ENCODE measurements at regions not wholly inside any gene's neighbourhood (a gene's known extent, or its start where the extent isn't known, plus 50 kb on each side); places are given as distances from the start of the nearest gene placed in this dataset.

DNA sequence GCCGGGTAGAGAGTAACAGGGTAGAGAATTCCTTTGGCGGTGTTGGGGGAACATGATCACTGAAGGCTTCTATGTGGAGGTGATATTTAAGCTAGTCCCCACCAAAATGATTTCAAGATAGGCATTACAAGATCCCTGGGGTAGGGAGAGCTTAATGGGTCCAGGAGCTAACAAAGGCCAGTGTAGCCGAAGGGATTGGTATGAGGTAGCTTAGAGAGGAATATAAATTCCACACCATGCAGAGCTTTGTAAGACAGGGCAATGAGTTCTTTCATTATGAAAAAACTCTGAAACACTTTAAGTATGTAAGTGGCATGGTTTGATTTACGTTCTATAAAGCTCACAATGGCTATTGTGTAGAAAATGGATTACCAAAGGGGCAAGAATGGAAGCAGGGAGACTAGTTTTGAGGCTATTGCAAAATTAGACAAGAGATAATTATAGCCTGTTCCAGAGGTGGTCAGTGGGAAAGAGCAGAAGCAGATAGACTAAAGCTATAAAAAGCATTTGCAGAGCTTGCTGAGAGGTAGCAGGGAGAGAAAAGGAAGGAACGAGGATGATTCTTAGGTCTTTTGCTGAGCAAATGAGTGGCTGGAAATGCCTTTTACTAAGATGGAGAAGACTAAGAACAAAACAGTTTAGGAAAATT, 119.7 kb upstream of the SLC25A13 start:
- Histone ChIP-seq H3K4me1 (ENCODE audit: control insufficient read depth, extremely low read depth, insufficient read depth, low read length) (no peaks in the 10 kb centered on the region), H3K9ac (replicated peaks; ENCODE audit: extremely low read depth, insufficient read depth, low read length) (no peak overlapping the region), H4K20me1 (replicated peaks; ENCODE audit: control insufficient read depth, extremely low read depth, insufficient read depth, low read length) (no peaks in the 10 kb centered on the region), H3K4me3 (replicated peaks in 1 of 3; ENCODE audit: insufficient read depth in 1 of 3, low read depth in 1 of 3, low read length in 3 of 3) (no peak overlapping the region), H3K9me3 (replicated peaks; ENCODE audit: control insufficient read depth, insufficient read depth, low read length) (no peaks in the 10 kb centered on the region), H3K27ac (ENCODE audit: insufficient read depth, low read depth, low read length) (no peak overlapping the region), H3K9me1 (replicated peaks; ENCODE audit: control insufficient read depth, extremely low read depth, insufficient read depth, low read length) (no peaks in the 10 kb centered on the region), H3K36me3 (ENCODE audit: control insufficient read depth in 2 of 2, extremely low read depth in 1 of 2, insufficient read depth in 2 of 2, low read length in 2 of 2) (no peaks in the 10 kb centered on the region), H2AFZ (ENCODE audit: low read depth, low read length) (no peak overlapping the region), H3K27me3 (ENCODE audit: control insufficient read depth in 2 of 2, insufficient read depth in 2 of 2, low read length in 2 of 2) (no peaks in the 10 kb centered on the region), H3K4me2 (ENCODE audit: insufficient read depth, low read length) (no peak overlapping the region), H3K79me2 (ENCODE audit: control insufficient read depth, insufficient read depth, low read length) (no peaks in the 10 kb centered on the region)
- BruUV-seq (replicated peaks): no TSS peak
- POLR2A ChIA-PET: no interaction called here
- intact Hi-C loops (cut with micrococcal nuclease) (no loop called here), dilution Hi-C loops (cut with MboI; ENCODE audit: extremely low pct_ligation_motif_present, low sequenced_read_pairs) (no loop called here)
- no peak for FAIRE-seq
- CTCF ChIA-PET: no interaction called here
- TF ChIP-seq POLR2A (IDR thresholded peaks at IDR 0.05; ENCODE audit: low read depth, low read length): no peak
- no peak for TF ChIP-seq GATA2 (IDR thresholded peaks at IDR 0.05; ENCODE audit: insufficient read depth, insufficient read length, low read depth, low read length)
- TF ChIP-seq, protein P1, sequence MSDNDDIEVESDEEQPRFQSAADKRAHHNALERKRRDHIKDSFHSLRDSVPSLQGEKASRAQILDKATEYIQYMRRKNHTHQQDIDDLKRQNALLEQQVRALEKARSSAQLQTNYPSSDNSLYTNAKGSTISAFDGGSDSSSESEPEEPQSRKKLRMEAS (IDR thresholded peaks at IDR 0.05; ENCODE audit: insufficient read depth, insufficient read length): no peak
- no peak for TF ChIP-seq FOS (IDR thresholded peaks at IDR 0.05; ENCODE audit: borderline replicate concordance, insufficient read depth, low read length)
- no peak for TF ChIP-seq POLR2AphosphoS5 (IDR thresholded peaks at IDR 0.05; ENCODE audit: insufficient read depth, low read depth, low read length)
- TF ChIP-seq MYC (IDR thresholded peaks at IDR 0.05; ENCODE audit: low read depth, low read length): no peak
- TF ChIP-seq, protein P2, sequence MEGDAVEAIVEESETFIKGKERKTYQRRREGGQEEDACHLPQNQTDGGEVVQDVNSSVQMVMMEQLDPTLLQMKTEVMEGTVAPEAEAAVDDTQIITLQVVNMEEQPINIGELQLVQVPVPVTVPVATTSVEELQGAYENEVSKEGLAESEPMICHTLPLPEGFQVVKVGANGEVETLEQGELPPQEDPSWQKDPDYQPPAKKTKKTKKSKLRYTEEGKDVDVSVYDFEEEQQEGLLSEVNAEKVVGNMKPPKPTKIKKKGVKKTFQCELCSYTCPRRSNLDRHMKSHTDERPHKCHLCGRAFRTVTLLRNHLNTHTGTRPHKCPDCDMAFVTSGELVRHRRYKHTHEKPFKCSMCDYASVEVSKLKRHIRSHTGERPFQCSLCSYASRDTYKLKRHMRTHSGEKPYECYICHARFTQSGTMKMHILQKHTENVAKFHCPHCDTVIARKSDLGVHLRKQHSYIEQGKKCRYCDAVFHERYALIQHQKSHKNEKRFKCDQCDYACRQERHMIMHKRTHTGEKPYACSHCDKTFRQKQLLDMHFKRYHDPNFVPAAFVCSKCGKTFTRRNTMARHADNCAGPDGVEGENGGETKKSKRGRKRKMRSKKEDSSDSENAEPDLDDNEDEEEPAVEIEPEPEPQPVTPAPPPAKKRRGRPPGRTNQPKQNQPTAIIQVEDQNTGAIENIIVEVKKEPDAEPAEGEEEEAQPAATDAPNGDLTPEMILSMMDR (IDR thresholded peaks at IDR 0.05; ENCODE audit: extremely low read depth in 1 of 2, insufficient read depth in 1 of 2, low read depth in 1 of 2, low read length in 2 of 2): no peak
- no peak for TF ChIP-seq EZH2 (IDR thresholded peaks at IDR 0.05; ENCODE audit: borderline replicate concordance, low read depth, low read length, severe bottlenecking)
- no peak for TF ChIP-seq JUN (IDR thresholded peaks at IDR 0.05; ENCODE audit: borderline replicate concordance, insufficient read depth, insufficient read length, low read depth)
- no peak for DNase-seq (ENCODE audit: low read depth, low spot score)
